CD8-positive, alpha-beta memory T cell (primary cell): ENCODE measurements at regions not wholly inside any gene's neighbourhood (a gene's known extent, or its start where the extent isn't known, plus 50 kb on each side); places are given as distances from the start of the nearest gene placed in this dataset.

Experiments
- CTCF ChIA-PET: fragments of 350-600 bp; sonication (Branson Sonifier 250); formaldehyde crosslinking; loops from one replicate; lab custom pipeline; 2021; ENCODE audit warnings: antibody characterized with exemption; lab: Charles Lee
- POLR2A ChIA-PET: fragments of 350-600 bp; sonication (Branson Sonifier 250); formaldehyde crosslinking; loops from one replicate; lab custom pipeline; 2021; ENCODE audit warnings: antibody characterized with exemption; lab: Charles Lee
- DNase-seq, 5 donors: peaks; one replicate each; pipeline versions ENCODE4 v3.0.0 to v3.0.0-alpha.2; 2020 to 2022; ENCODE audit warnings: mixed read lengths in 1 of 5
- H3K27ac ChIP-seq: one replicate; pipeline ENCODE4 v1.7.0; 2013; ENCODE audit warnings: low read depth, mild to moderate bottlenecking, low read length, moderate library complexity
- H3K27me3 ChIP-seq: 2 replicates; pipeline ENCODE4 v1.7.0; 2013; ENCODE audit warnings: low read length, mild to moderate bottlenecking; ENCODE audit not compliant: insufficient read depth, poor library complexity, severe bottlenecking
- H3K36me3 ChIP-seq: 2 replicates; pipeline ENCODE4 v1.7.0; 2013; ENCODE audit warnings: mild to moderate bottlenecking, low read length, moderate library complexity; ENCODE audit not compliant: insufficient read depth
- H3K4me1 ChIP-seq: 2 replicates; pipeline ENCODE4 v1.7.0; 2013; ENCODE audit warnings: mild to moderate bottlenecking, low read length, moderate library complexity; ENCODE audit not compliant: insufficient read depth
- H3K4me3 ChIP-seq: 2 replicates; pipeline ENCODE4 v1.7.0; 2013; ENCODE audit warnings: mild to moderate bottlenecking, low read length
- H3K9me3 ChIP-seq: 2 replicates; pipeline ENCODE4 v1.7.0; 2013; ENCODE audit warnings: mild to moderate bottlenecking, low read length
- H3K27ac Mint-ChIP-seq, 8 donors: one replicate each; pipeline ENCODE4 v1.8.0; 2020 to 2021; ENCODE audit warnings: mixed read lengths in 8 of 8, mild to moderate bottlenecking in 6 of 8, inconsistent platforms in 3 of 8, moderate library complexity in 3 of 8
- H3K27me3 Mint-ChIP-seq, 2 donors: one replicate each; pipeline ENCODE4 v1.8.0; 2020 to 2021; ENCODE audit warnings: mixed read lengths in 2 of 2, mild to moderate bottlenecking in 1 of 2, moderate library complexity in 1 of 2
- H3K36me3 Mint-ChIP-seq, 3 donors: one replicate each; pipeline ENCODE4 v1.8.0; 2020 to 2021; ENCODE audit warnings: mixed read lengths in 3 of 3, inconsistent platforms in 1 of 3, mild to moderate bottlenecking in 1 of 3
- H3K4me1 Mint-ChIP-seq, 3 donors: one replicate each; pipeline ENCODE4 v1.8.0; 2020 to 2021; ENCODE audit warnings: mixed read lengths in 3 of 3, inconsistent platforms in 1 of 3, mild to moderate bottlenecking in 1 of 3
- H3K4me3 Mint-ChIP-seq, 7 donors: one replicate each; pipeline ENCODE4 v1.8.0; 2020 to 2021; ENCODE audit warnings: mixed read lengths in 7 of 7, mild to moderate bottlenecking in 6 of 7, moderate library complexity in 4 of 7, inconsistent platforms in 2 of 7
- H3K9me3 Mint-ChIP-seq, 5 donors: one replicate each; pipeline ENCODE4 v1.8.0; 2020 to 2022; ENCODE audit warnings: mixed read lengths in 5 of 5, mild to moderate bottlenecking in 3 of 5, moderate library complexity in 2 of 5, inconsistent platforms in 1 of 5

- Histone ChIP-seq H3K4me3 (no peak overlapping the region), H3K9me3 (no peaks in the 10 kb centered on the region), H3K27me3 (no peaks in the 10 kb centered on the region), H3K27ac (no peak overlapping the region), H3K4me1 (no peaks in the 10 kb centered on the region), H3K36me3 (no peaks in the 10 kb centered on the region)
- Mint-ChIP-seq H3K36me3 (no peaks in the 10 kb centered on the region), H3K27ac (no peak overlapping the region), H3K4me1 (no peaks in the 10 kb centered on the region), H3K9me3 (peaks cover 0 to under 1% (median 0%) of the 10 kb centered on the region in 5 donors), H3K27me3 (peaks cover 5 to 23% of the 10 kb centered on the region in 2 donors), H3K4me3 (no peak overlapping the region)
- ChIA-PET CTCF (no interaction called here), POLR2A (no interaction called here)
- DNase-seq, result no peak
These were observed 136.3 kb upstream of the KLHL29 start for GRCh38 chr2:23248667-23249066.

GRCh38 chr2:23249348-23249747 is 135.6 kb upstream of the KLHL29 start:
- peaks cover 0 to 2% (median 0%) of the 10 kb centered on the region in 5 donors for H3K9me3 Mint-ChIP-seq
- no peaks in the 10 kb centered on the region for H3K27me3 ChIP-seq
- H3K9me3 ChIP-seq, result no peaks in the 10 kb centered on the region
- H3K36me3 Mint-ChIP-seq, result no peaks in the 10 kb centered on the region
- DNase-seq, result no peak
- peaks cover 5 to 23% of the 10 kb centered on the region in 2 donors for H3K27me3 Mint-ChIP-seq
- no peak overlapping the region for H3K4me3 Mint-ChIP-seq
- H3K4me1 ChIP-seq, result no peaks in the 10 kb centered on the region
- no peak overlapping the region for H3K27ac ChIP-seq
- H3K36me3 ChIP-seq, result no peaks in the 10 kb centered on the region
- CTCF ChIA-PET, result no interaction called here
- no peak overlapping the region for H3K4me3 ChIP-seq
- no peaks in the 10 kb centered on the region for H3K4me1 Mint-ChIP-seq
- POLR2A ChIA-PET, result no interaction called here
- no peak overlapping the region for H3K27ac Mint-ChIP-seq

GRCh38 chr2:23250371-23250770 is 134.6 kb upstream of the KLHL29 start:
- Histone ChIP-seq H3K36me3 (no peaks in the 10 kb centered on the region), H3K27ac (no peak overlapping the region), H3K9me3 (no peaks in the 10 kb centered on the region), H3K4me1 (no peaks in the 10 kb centered on the region), H3K27me3 (no peaks in the 10 kb centered on the region), H3K4me3 (no peak overlapping the region)
- Mint-ChIP-seq H3K9me3 (peaks cover 0 to 2% (median 0%) of the 10 kb centered on the region in 5 donors), H3K4me1 (no peaks in the 10 kb centered on the region), H3K4me3 (no peak overlapping the region), H3K36me3 (no peaks in the 10 kb centered on the region), H3K27ac (no peak overlapping the region), H3K27me3 (peaks cover 5 to 23% of the 10 kb centered on the region in 2 donors)
- CTCF ChIA-PET, result no interaction called here
- no peak for DNase-seq
- POLR2A ChIA-PET, result no interaction called here

- peaks cover 0 to 4% (median 0%) of the 10 kb centered on the region in 5 donors for H3K9me3 Mint-ChIP-seq
- H3K27ac Mint-ChIP-seq, result no peak overlapping the region
- no peaks in the 10 kb centered on the region for H3K4me1 Mint-ChIP-seq
- ChIA-PET POLR2A (no interaction called here), CTCF (no interaction called here)
- Histone ChIP-seq H3K9me3 (no peaks in the 10 kb centered on the region), H3K27me3 (no peaks in the 10 kb centered on the region), H3K27ac (no peak overlapping the region), H3K36me3 (no peaks in the 10 kb centered on the region), H3K4me3 (no peak overlapping the region), H3K4me1 (no peaks in the 10 kb centered on the region)
- DNase-seq, result no peak
- H3K4me3 Mint-ChIP-seq, result no peak overlapping the region
- no peaks in the 10 kb centered on the region for H3K36me3 Mint-ChIP-seq
- peaks cover 1 to 3% of the 10 kb centered on the region in 2 donors for H3K27me3 Mint-ChIP-seq
These were observed 128.3 kb upstream of the KLHL29 start for GRCh38 chr2:23256643-23257042.

- Mint-ChIP-seq H3K9me3 (peaks cover 0 to under 1% (median 0%) of the 10 kb centered on the region in 5 donors), H3K4me3 (no peak overlapping the region), H3K36me3 (no peaks in the 10 kb centered on the region), H3K27me3 (peaks cover 1 to 3% of the 10 kb centered on the region in 2 donors), H3K27ac (no peak overlapping the region), H3K4me1 (no peaks in the 10 kb centered on the region)
- no peak for DNase-seq
- Histone ChIP-seq H3K4me1 (no peaks in the 10 kb centered on the region), H3K27ac (no peak overlapping the region), H3K9me3 (no peaks in the 10 kb centered on the region), H3K36me3 (no peaks in the 10 kb centered on the region), H3K4me3 (no peak overlapping the region), H3K27me3 (no peaks in the 10 kb centered on the region)
- POLR2A ChIA-PET, result no interaction called here
- CTCF ChIA-PET, result no interaction called here
These were observed 124.4 kb upstream of the KLHL29 start for GRCh38 chr2:23260621-23261020.

GRCh38 chr2:23268467-23269263 is 116.3 kb upstream of the KLHL29 start:
- no peaks in the 10 kb centered on the region for H3K36me3 Mint-ChIP-seq
- Histone ChIP-seq H3K27me3 (no peaks in the 10 kb centered on the region), H3K4me1 (no peaks in the 10 kb centered on the region), H3K4me3 (no peak overlapping the region), H3K9me3 (no peaks in the 10 kb centered on the region), H3K36me3 (no peaks in the 10 kb centered on the region), H3K27ac (no peak overlapping the region)
- no peak overlapping the region for H3K4me3 Mint-ChIP-seq
- no peak overlapping the region for H3K27ac Mint-ChIP-seq
- ChIA-PET CTCF (no interaction called here), POLR2A (no interaction called here)
- no peaks in the 10 kb centered on the region for H3K4me1 Mint-ChIP-seq
- H3K27me3 Mint-ChIP-seq, result peaks cover 1 to 21% of the 10 kb centered on the region in 2 donors
- peaks cover 0 to 2% (median 0%) of the 10 kb centered on the region in 5 donors for H3K9me3 Mint-ChIP-seq
- no peak for DNase-seq

- Histone ChIP-seq H3K27ac (no peak overlapping the region), H3K4me1 (no peaks in the 10 kb centered on the region), H3K9me3 (no peaks in the 10 kb centered on the region), H3K4me3 (no peak overlapping the region), H3K27me3 (no peaks in the 10 kb centered on the region), H3K36me3 (no peaks in the 10 kb centered on the region)
- Mint-ChIP-seq H3K4me3 (no peak overlapping the region), H3K27me3 (peaks cover 1 to 24% of the 10 kb centered on the region in 2 donors), H3K36me3 (no peaks in the 10 kb centered on the region), H3K4me1 (no peaks in the 10 kb centered on the region), H3K9me3 (peaks cover 0 to 2% (median 0%) of the 10 kb centered on the region in 5 donors), H3K27ac (no peak overlapping the region)
- DNase-seq, result no peak
- ChIA-PET POLR2A (no interaction called here), CTCF (no interaction called here)
These were observed 115.2 kb upstream of the KLHL29 start for GRCh38 chr2:23269747-23270146.

GRCh38 chr2:23270810-23271209 is 114.2 kb upstream of the KLHL29 start:
- no peaks in the 10 kb centered on the region for H3K36me3 ChIP-seq
- H3K4me1 ChIP-seq, result no peaks in the 10 kb centered on the region
- H3K27me3 Mint-ChIP-seq, result peaks cover 1 to 24% of the 10 kb centered on the region in 2 donors
- H3K36me3 Mint-ChIP-seq, result no peaks in the 10 kb centered on the region
- H3K27ac Mint-ChIP-seq, result no peak overlapping the region
- no peak overlapping the region for H3K4me3 ChIP-seq
- peaks cover 0 to 2% (median 0%) of the 10 kb centered on the region in 5 donors for H3K9me3 Mint-ChIP-seq
- no peak overlapping the region for H3K27ac ChIP-seq
- H3K9me3 ChIP-seq, result no peaks in the 10 kb centered on the region
- no peak for DNase-seq
- ChIA-PET CTCF (no interaction called here), POLR2A (no interaction called here)
- no peaks in the 10 kb centered on the region for H3K27me3 ChIP-seq
- no peak overlapping the region for H3K4me3 Mint-ChIP-seq
- no peaks in the 10 kb centered on the region for H3K4me1 Mint-ChIP-seq
